Stimulated activated CD4-positive, alpha-beta T cell treated with anti-CD3 and anti-CD28 coated beads, Interleukin-12 subunit alpha, Interleukin-12 subunit beta, amount 100 ng/mL, for 48 hours (primary cell): ENCODE measurements at regions not wholly inside any gene's neighbourhood (a gene's known extent, or its start where the extent isn't known, plus 50 kb on each side); places are given as distances from the start of the nearest gene placed in this dataset.
"Not testable (repeated sequence)": the region's sequence is repeated elsewhere in the genome, so short reads cannot be mapped to it uniquely, and the experiment has no call there.

ENCODE experiments used
- DNase-seq, 3 donors: peaks; one replicate each; pipeline ENCODE4 v3.0.0-alpha.2; 2020; ENCODE audit warnings: low read depth in 2 of 3, low spot score in 1 of 3

GRCh38 chr16:85533593-85533992 is 79.5 kb upstream of the GSE1 start:
- DNase-seq = not testable (repeated sequence)

- DNase-seq = no peak
Observed at GRCh38 chr16:85534536-85535351, 78.4 kb upstream of the GSE1 start.

DNA sequence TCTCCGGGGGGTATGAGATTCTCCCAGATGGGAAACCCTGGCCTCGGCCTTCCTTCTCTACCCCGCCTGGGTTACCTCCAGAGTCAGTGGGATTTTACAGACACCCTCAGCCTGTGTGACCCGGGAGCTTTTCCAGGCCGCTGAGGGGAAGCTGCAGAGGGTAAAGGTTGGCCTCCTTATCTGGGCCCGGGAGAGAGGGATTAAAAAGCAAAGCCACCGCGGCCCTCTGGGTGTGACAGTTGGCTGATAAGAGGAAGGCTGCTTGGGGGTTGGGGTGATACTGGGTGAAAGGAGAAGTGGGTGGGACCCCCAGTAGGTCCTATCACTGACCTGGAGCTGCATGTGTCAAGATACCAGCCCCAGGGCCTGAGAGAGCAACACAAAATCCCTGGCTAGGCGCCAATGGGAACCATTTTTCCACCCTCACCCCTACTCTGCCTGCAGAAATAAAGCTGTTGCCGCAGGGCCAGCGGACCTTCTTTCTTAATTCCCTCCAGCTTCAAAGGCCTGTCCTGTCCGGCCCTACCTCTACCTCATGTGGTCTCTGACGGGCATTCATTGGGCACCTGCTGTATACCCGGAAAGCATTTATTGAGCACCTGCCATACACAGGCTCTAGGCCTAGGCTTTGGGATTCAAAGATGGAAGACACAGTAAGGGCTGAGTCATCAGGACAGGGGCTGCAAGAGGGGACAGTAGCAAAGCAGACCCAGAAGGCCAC is 77.6 kb upstream of the GSE1 start:
- DNase-seq = no peak

DNA sequence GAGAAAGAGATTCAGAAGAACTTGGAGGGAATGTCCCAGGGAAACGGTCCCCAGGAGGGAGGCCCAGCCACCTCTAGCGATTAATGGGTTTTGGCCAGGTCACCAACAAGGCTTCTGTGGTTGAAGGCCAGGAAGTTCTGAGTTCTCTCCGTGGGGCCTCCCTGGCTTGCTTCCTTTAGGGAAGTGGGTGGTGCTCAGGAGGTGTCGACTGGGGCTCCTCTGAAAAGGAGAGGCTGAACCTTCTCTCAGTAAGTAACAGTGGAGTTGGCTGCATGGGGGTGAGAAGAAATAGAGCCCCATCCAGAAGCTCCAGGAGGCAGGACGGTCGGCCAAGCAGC is 77.1 kb upstream of the GSE1 start:
- DNase-seq = no peak

GRCh38 chr16:85536411-85537330 is 76.5 kb upstream of the GSE1 start:
- no peak for DNase-seq

DNA sequence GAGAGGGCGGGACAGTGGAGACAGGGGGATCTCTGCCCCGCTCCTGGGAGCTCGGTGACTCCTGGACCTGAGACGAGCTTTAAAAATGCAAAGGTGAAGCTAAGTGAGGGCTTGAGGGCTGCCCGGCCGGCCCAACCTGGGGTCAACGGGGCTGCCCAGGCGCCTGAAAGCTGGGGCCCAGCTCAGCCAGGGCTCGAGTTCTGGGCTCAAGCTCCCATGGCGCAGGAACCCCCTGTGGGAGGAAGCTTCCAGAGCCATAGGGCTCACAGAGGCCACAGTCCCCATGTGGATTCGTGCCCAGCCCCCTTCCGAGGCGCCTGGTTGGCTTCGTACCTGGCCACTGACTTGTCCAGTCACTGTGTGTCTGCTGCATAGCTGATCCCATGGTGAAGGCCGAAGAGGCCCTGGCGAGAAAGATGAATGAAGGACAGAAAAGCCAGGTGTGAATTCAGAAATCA is 75.8 kb upstream of the GSE1 start:
- no peak for DNase-seq

DNA sequence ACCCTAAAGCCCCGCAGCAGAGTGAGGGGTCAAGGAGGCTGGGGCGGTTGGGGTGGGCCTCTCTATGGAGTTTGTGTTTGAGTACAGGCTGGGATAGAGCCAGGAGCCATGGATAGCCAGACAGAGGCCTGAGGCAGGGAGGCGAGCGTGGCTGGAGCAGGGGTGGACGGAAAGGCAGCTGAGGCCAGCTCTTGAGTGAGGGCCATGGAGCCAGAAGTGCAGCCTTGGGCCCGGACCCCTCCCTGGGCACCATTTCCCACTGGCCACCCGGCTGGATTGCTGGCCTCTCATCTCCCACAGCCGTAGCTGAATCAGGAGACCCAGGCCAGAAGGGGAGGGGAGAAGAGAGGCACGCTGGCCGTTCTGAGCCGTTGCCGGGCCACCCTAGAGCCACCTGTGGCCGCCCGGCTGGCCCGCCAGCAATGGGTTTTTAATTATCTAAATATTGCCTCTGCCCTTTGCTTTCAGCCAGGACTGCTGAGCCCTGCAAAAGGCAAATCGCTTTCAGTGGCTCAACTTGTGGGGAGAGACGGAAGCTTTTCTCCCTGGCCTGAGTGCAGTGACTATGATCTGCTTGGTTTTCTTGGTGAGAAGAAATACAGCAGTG is 75.2 kb upstream of the GSE1 start:
- no peak for DNase-seq

- no peak for DNase-seq
Observed at GRCh38 chr16:85539084-85539483, 74.0 kb upstream of the GSE1 start.

GRCh38 chr16:85539629-85540291 is 73.4 kb upstream of the GSE1 start:
- DNase-seq = no peak

DNA sequence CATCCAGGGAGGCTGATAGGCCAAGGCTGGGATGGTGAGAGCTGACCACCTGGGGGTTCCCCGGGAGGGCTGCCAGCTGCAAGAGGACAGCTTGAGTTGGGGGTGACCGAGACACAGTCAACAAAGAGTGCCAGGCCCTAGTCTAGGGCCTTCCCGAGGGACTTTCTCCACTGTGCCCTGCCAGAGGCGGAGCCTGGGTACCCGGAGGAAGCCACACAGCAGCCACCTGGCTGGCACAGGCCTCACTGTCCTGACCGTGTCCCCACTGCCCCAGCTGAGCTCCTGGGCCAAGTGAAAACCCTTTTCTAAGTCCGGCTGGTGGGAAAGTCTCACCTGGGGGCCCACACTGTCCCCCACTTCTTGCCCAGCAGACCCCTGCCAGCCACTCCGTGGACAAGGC is 71.9 kb upstream of the GSE1 start:
- DNase-seq = no peak

DNA sequence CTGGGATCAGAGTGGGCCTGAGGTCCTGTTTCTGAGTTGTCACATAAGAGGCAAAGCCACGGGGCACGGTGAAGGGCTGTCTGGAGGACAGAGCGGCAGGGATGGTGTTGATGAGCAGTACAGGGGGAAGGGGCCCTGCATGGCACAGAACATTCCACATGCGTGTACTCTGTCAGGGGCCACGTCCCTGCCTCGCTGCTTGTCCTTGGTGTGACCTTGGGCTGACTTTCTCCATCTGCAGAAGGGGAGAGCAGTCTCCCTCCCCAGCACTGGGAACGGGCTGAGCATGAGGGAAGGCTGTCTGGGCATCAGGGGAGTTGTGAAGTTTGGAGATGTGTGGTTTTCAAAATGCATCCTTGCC is 71.5 kb upstream of the GSE1 start:
- DNase-seq = no peak

GRCh38 chr16:85541980-85542900 is 70.9 kb upstream of the GSE1 start:
- no peak for DNase-seq

DNA sequence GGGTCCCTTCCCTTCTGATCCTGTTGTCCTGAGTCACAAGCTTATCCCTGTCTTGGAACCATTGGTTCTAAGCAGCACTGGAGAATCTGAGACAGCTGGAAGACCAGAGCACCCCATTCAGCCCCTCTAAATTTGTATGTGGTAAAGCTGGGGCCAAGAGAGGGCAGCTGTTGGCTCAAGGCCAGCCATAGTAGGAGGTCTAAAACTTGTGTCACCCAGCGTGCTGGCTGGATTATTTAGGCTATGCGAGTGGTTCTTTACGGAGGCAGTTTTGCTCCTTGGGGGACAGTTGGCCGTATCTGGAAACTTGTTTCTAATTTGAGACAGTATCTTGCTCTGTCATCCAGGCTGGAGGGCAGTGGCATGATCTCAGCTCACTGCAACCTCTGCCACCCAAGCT is 69.6 kb upstream of the GSE1 start:
- DNase-seq = no peak

DNA sequence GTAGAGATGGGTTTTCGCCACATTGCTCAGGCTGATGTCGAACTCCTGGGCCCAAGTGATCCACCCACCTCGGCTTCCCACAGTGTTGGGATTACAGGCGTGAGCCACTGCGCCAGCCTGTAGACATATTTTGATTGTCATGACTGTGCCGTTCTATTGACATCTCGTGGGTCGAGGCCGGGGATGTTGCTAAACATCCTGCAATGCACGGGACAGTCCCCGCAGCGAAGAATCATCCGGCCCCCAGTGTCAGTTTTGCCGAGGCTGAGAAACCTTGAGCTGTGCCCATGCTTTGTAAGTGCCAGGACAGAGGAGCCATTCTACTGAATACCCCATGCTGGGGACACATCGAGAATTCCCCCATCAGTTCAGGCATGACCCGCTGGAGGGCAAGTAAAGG is 69.1 kb upstream of the GSE1 start:
- DNase-seq = no peak

- no peak for DNase-seq
Observed at GRCh38 chr16:85544668-85545067, 68.5 kb upstream of the GSE1 start.

GRCh38 chr16:85545227-85545818 is 67.8 kb upstream of the GSE1 start:
- DNase-seq = no peak

GRCh38 chr16:85546585-85547447 is 66.3 kb upstream of the GSE1 start:
- no peak for DNase-seq

GRCh38 chr16:85548375-85548774 is 64.7 kb upstream of the GSE1 start:
- no peak for DNase-seq
